Uterus (tissue), 3 donors: ENCODE measurements at regions not wholly inside any gene's neighbourhood (a gene's known extent, or its start where the extent isn't known, plus 50 kb on each side); places are given as distances from the start of the nearest gene placed in this dataset.

Experiments used
- DNase-seq, 2 donors: peaks; one replicate each; pipeline ENCODE4 v3.0.0-alpha.2; 2019 to 2020
- H3K27ac ChIP-seq, 2 donors: fragments of 200-600 bp; sonication (generic); 1 replicate in 1 of 2; 2 replicates in 1 of 2; pipeline ENCODE4 v1.5.1; 2016 to 2018
- H3K27me3 ChIP-seq, 2 donors: fragments of 200-600 bp; sonication (generic); one replicate each; pipeline ENCODE4 v1.5.1; 2018 to 2019; ENCODE audit warnings: control low read depth in 1 of 2
- H3K36me3 ChIP-seq, 2 donors: fragments of 200-600 bp; sonication (generic); one replicate each; pipeline ENCODE4 v1.5.1; 2019; ENCODE audit warnings: control low read depth in 1 of 2
- H3K4me1 ChIP-seq, 2 donors: fragments of 200-600 bp; sonication (generic); one replicate each; pipeline ENCODE4 v1.5.1; 2018 to 2019; ENCODE audit warnings: control low read depth in 1 of 2
- H3K4me3 ChIP-seq, 2 donors: fragments of 200-600 bp; sonication (generic); 1 replicate in 1 of 2; 2 replicates in 1 of 2; pipeline ENCODE4 v1.5.1; 2018 to 2019; ENCODE audit warnings: mild to moderate bottlenecking in 1 of 2
- H3K9me3 ChIP-seq, 2 donors: fragments of 200-600 bp; sonication (generic); one replicate each; pipeline ENCODE4 v1.5.1; 2019; ENCODE audit warnings: control low read depth in 1 of 2
- POLR2A ChIP-seq, 2 donors: fragments of 450-650 bp; IDR thresholded peaks; one replicate each; pipeline ENCODE4 v1.6.1; 2016; ENCODE audit warnings: antibody characterized with exemption in 2 of 2, mild to moderate bottlenecking in 1 of 2, moderate library complexity in 1 of 2
- intact Hi-C: fragments of 100-400 bp; cut with DNase I; formaldehyde crosslinking; loops from one replicate; pipeline ENCODE4 v1.15.1; 2023; ENCODE audit warnings: low total_unique reads
- TF ChIP-seq, protein P1 (sequence below), 4 experiments: fragments of 200-600 bp in 2 of 4; fragments of 450-650 bp in 2 of 4; sonication (generic) in 2 of 4; IDR thresholded peaks; one replicate each; pipeline ENCODE4 v1.5.1; 2016 to 2019; ENCODE audit warnings: antibody characterized with exemption in 4 of 4, mild to moderate bottlenecking in 2 of 4, moderate library complexity in 1 of 4
- donor health status: DM: yes; HTN: yes; CAD: no.

DNA sequence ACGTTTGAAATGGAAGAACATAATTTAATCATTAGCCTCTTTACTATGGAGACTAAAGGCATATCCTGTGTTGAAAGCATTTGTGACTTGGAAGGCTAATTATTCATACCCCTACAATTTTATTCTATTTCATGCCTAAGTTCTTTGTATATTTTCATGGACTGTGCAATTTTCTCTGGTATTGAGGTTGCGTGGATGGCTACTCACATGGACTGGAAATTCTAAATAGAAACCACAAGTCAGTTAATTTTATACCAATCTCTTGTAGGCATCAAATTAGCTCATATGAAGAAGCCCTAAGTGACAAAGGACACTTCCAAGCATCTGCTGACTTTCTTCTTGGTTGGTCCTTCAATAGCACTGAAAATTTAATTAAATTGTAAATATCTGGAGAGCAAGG lies 1353.5 kb downstream of the ROBO1 start:
- no peaks in the 10 kb centered on the region for H3K9me3 ChIP-seq
- H3K27me3 ChIP-seq: no peaks in the 10 kb centered on the region
- H3K27ac ChIP-seq: no peak overlapping the region
- no peak for DNase-seq
- H3K36me3 ChIP-seq: no peaks in the 10 kb centered on the region
- TF ChIP-seq, protein P1, sequence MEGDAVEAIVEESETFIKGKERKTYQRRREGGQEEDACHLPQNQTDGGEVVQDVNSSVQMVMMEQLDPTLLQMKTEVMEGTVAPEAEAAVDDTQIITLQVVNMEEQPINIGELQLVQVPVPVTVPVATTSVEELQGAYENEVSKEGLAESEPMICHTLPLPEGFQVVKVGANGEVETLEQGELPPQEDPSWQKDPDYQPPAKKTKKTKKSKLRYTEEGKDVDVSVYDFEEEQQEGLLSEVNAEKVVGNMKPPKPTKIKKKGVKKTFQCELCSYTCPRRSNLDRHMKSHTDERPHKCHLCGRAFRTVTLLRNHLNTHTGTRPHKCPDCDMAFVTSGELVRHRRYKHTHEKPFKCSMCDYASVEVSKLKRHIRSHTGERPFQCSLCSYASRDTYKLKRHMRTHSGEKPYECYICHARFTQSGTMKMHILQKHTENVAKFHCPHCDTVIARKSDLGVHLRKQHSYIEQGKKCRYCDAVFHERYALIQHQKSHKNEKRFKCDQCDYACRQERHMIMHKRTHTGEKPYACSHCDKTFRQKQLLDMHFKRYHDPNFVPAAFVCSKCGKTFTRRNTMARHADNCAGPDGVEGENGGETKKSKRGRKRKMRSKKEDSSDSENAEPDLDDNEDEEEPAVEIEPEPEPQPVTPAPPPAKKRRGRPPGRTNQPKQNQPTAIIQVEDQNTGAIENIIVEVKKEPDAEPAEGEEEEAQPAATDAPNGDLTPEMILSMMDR (IDR thresholded peaks at IDR 0.05): no peak
- no peak for TF ChIP-seq POLR2A (IDR thresholded peaks at IDR 0.05)
- H3K4me1 ChIP-seq: no peaks in the 10 kb centered on the region
- no peak overlapping the region for H3K4me3 ChIP-seq
- intact Hi-C loops: no loop called here

DNA sequence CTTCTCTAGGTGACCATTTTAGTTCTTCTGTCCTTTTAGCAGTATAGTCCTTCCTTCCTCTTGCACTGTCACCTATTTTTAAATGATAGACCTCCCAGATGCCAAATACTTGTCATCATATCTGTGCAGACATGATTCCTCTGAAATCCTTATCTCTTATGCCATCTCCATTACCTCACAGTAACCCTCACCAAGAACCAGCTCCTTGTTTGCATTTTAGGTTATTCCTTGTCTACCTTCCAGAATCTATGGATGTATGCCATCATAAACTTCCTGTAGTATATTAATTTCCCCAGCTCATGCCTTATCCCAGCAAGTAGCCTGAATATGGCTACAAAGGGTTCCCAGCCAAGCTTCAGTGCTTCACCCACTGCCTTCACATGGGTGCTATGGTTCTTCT lies 1347.2 kb downstream of the ROBO1 start:
- Histone ChIP-seq H3K4me1 (no peaks in the 10 kb centered on the region), H3K4me3 (no peak overlapping the region), H3K36me3 (no peaks in the 10 kb centered on the region), H3K9me3 (no peaks in the 10 kb centered on the region), H3K27me3 (no peaks in the 10 kb centered on the region), H3K27ac (no peak overlapping the region)
- intact Hi-C loops: no loop called here
- DNase-seq: no peak
- TF ChIP-seq, protein P1 (IDR thresholded peaks at IDR 0.05): no peak
- no peak for TF ChIP-seq POLR2A (IDR thresholded peaks at IDR 0.05)

DNA sequence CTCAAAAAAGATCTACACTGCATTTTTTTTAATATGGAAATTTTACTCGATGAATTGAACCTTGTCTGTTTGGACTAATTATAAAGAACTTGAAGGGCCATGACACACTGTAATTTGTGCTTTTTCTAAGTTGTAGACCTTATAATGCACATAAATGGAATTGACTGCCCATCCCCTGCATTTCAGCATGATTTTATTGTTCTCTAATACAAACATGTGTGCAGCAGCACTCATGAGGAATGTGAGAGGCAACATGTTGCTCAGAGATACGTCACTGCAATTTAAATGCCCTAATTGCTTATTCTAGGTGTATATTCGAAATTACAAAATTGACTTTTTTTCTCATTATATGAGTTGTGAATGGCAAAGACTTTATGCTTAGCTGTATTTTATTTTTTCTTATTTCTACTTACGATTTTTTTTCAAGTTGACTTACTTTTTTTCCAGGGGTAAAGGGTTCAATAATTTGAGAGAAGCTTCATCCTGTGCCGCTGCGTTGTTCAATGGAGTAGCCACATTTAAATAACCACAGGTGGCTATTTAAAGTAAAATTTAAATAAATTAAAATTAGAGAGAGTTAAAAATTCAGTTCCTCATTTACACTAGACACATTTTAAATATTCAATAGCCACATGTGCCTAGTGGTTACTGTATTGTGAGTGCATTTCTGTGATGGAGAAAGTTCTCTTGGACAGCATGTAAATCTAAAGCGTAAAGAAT lies 1346.4 kb downstream of the ROBO1 start:
- Histone ChIP-seq H3K27ac (no peak overlapping the region), H3K9me3 (no peaks in the 10 kb centered on the region), H3K36me3 (peaks cover 0 to 2% of the 10 kb centered on the region in 2 donors), H3K4me3 (no peak overlapping the region), H3K4me1 (no peaks in the 10 kb centered on the region), H3K27me3 (no peaks in the 10 kb centered on the region)
- DNase-seq: no peak
- intact Hi-C loops: no loop called here
- TF ChIP-seq, protein P1 (IDR thresholded peaks at IDR 0.05): no peak
- no peak for TF ChIP-seq POLR2A (IDR thresholded peaks at IDR 0.05)

DNA sequence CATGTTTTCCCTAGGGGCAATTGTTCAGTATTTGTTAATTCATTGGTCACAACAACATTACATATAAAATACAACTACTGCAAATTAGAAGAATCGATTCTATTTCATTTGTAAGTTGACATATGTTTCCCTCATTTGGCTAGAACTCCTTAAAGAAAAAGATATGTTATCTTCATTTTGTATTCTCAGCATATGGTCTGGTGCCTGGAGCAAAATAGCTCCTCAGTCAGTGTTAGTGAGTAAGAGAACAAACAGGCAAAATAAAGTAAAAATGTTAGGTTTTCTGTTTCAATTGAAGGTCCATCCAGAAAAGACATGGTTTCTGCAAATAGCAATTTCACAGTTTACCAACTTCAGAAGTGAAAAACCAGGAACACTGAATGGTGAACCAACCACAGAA lies 1343.1 kb downstream of the ROBO1 start:
- TF ChIP-seq, protein P1 (IDR thresholded peaks at IDR 0.05): no peak
- TF ChIP-seq POLR2A (IDR thresholded peaks at IDR 0.05): no peak

DNA sequence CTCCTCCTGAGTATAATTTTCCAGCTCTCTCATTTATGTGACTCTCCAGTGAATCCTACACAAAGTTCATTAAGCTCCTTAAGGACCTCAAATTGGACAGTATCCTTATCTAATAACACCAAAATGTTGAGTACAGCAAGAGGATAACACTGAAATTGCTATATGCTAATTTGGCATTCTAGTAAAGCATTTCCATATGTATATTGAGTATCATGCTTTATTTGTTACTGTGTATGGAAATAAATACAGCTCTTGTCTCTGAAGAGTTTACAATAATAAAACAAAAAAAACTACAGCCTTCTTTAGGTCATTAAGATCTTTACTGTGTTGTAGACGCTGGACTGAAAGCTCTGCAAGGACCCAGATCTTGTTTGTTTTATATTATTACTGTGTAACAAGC lies 1341.3 kb downstream of the ROBO1 start:
- Histone ChIP-seq H3K27me3 (no peaks in the 10 kb centered on the region), H3K9me3 (no peaks in the 10 kb centered on the region), H3K4me1 (no peaks in the 10 kb centered on the region), H3K36me3 (peaks cover 0 to 2% of the 10 kb centered on the region in 2 donors), H3K4me3 (no peak overlapping the region), H3K27ac (no peak overlapping the region)
- DNase-seq: no peak
- intact Hi-C loops: no loop called here
- TF ChIP-seq POLR2A (IDR thresholded peaks at IDR 0.05): no peak

More for the DNA sequence above, 1343.1 kb downstream of the ROBO1 start:
- Histone ChIP-seq H3K9me3 (no peaks in the 10 kb centered on the region), H3K27ac (no peak overlapping the region), H3K27me3 (no peaks in the 10 kb centered on the region), H3K4me1 (no peaks in the 10 kb centered on the region), H3K4me3 (no peak overlapping the region), H3K36me3 (peaks cover 0 to 2% of the 10 kb centered on the region in 2 donors)
- DNase-seq: no peak
- intact Hi-C loops: no loop called here
